ENCODE measurements at regions not wholly inside any gene's neighbourhood (a gene's known extent, or its start where the extent isn't known, plus 50 kb on each side); places are given as distances from the start of the nearest gene placed in this dataset.

DNA sequence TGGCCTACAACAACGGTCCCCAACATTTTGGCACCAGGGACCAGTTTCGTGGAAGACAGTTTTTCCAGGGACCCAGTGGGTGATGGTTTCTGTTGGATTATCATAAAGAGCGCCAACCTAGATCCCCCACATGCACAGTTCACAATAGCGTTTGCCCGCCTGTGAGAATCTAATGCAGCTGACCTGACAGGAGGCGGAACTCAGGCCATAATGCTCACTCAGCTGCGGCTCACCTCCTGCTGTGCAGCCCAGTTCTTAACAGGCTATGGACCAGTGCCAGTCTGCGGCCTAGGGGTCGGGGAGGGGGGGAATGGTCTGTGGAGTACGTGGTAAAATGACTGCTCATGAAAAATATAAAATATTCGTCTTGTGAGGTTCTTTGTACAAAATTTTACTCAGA is 518.5 kb upstream of the CADM2 start:
- TF ChIP-seq, protein P1, sequence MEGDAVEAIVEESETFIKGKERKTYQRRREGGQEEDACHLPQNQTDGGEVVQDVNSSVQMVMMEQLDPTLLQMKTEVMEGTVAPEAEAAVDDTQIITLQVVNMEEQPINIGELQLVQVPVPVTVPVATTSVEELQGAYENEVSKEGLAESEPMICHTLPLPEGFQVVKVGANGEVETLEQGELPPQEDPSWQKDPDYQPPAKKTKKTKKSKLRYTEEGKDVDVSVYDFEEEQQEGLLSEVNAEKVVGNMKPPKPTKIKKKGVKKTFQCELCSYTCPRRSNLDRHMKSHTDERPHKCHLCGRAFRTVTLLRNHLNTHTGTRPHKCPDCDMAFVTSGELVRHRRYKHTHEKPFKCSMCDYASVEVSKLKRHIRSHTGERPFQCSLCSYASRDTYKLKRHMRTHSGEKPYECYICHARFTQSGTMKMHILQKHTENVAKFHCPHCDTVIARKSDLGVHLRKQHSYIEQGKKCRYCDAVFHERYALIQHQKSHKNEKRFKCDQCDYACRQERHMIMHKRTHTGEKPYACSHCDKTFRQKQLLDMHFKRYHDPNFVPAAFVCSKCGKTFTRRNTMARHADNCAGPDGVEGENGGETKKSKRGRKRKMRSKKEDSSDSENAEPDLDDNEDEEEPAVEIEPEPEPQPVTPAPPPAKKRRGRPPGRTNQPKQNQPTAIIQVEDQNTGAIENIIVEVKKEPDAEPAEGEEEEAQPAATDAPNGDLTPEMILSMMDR (IDR thresholded peaks at IDR 0.05): no peak
- no peak for TF ChIP-seq POLR2A (IDR thresholded peaks at IDR 0.05)
